BLaER1 treated with 17β-estradiol and CSF1 and Interleukin-3, amounts not matched to agents 10 nM and 100 nM (cell line): ENCODE measurements at regions not wholly inside any gene's neighbourhood (a gene's known extent, or its start where the extent isn't known, plus 50 kb on each side); places are given as distances from the start of the nearest gene placed in this dataset.

Experiments used
- H3K27ac ChIP-seq, 11 experiments: shearing (Covaris generic); formaldehyde crosslinking; 2 replicates each; pipeline ENCODE4 v1.8.1; 2022
- H3K27me3 ChIP-seq, 11 experiments: shearing (Covaris generic); formaldehyde crosslinking; 2 replicates each; pipeline ENCODE4 v1.8.1; 2022
- H3K36me3 ChIP-seq, 11 experiments: shearing (Covaris generic); formaldehyde crosslinking; 2 replicates each; pipeline ENCODE4 v1.8.1; 2022
- H3K4me1 ChIP-seq, 10 experiments: shearing (Covaris generic); formaldehyde crosslinking; 2 replicates each; pipeline ENCODE4 v1.8.1; 2022
- H3K4me2 ChIP-seq, 11 experiments: shearing (Covaris generic); formaldehyde crosslinking; 2 replicates each; pipeline ENCODE4 v1.8.1; 2022
- H3K4me3 ChIP-seq, 10 experiments: shearing (Covaris generic); formaldehyde crosslinking; 2 replicates each; pipeline ENCODE4 v1.8.1; 2022
- H3K9ac ChIP-seq, 11 experiments: shearing (Covaris generic); formaldehyde crosslinking; 2 replicates each; pipeline ENCODE4 v1.8.1; 2022
- H3K9me3 ChIP-seq, 11 experiments: shearing (Covaris generic); formaldehyde crosslinking; replicated peaks in 1 of 11; 2 replicates each; pipeline ENCODE4 v1.8.1; 2022
- H4K20me1 ChIP-seq, 11 experiments: shearing (Covaris generic); formaldehyde crosslinking; 2 replicates each; pipeline ENCODE4 v1.8.1; 2022
- Cebpa-rat ChIP-seq, 11 experiments: shearing (Covaris generic); IDR thresholded peaks; 2 replicates each; pipeline ENCODE4 v1.8.1; 2022

- no peak for TF ChIP-seq Cebpa-rat (IDR thresholded peaks at IDR 0.05)
- Histone ChIP-seq H3K4me2 (no peak overlapping the region), H3K4me3 (no peak overlapping the region)
These were observed 195.0 kb downstream of the AHR start for GRCh38 chr7:17493446-17493845.

GRCh38 chr7:17495655-17496394, 197.4 kb downstream of the AHR start:
- TF ChIP-seq Cebpa-rat (IDR thresholded peaks at IDR 0.05) = no peak
- H3K4me3 ChIP-seq = no peak overlapping the region
- H3K27ac ChIP-seq = no peak overlapping the region
- no peak overlapping the region for H3K9ac ChIP-seq
- H3K27me3 ChIP-seq = no peaks in the 10 kb centered on the region
- no peaks in the 10 kb centered on the region for H3K9me3 ChIP-seq
- H3K36me3 ChIP-seq = no peaks in the 10 kb centered on the region
- no peak overlapping the region for H3K4me2 ChIP-seq
- no peaks in the 10 kb centered on the region for H3K4me1 ChIP-seq
- no peaks in the 10 kb centered on the region for H4K20me1 ChIP-seq

More at GRCh38 chr7:17493446-17493845, 195.0 kb downstream of the AHR start:
- H3K4me1 ChIP-seq = peaks cover 0 to 11% (median 0%) of the 10 kb centered on the region in 10 experiments; a peak in 6 of 20 replicates
- H3K27me3 ChIP-seq = no peaks in the 10 kb centered on the region
- H3K27ac ChIP-seq = no peak overlapping the region
- no peak overlapping the region for H3K9ac ChIP-seq
- H4K20me1 ChIP-seq = no peaks in the 10 kb centered on the region
- no peaks in the 10 kb centered on the region for H3K9me3 ChIP-seq
- H3K36me3 ChIP-seq = no peaks in the 10 kb centered on the region

- no peak for TF ChIP-seq Cebpa-rat (IDR thresholded peaks at IDR 0.05)
- no peak overlapping the region for H3K27ac ChIP-seq
- no peaks in the 10 kb centered on the region for H3K36me3 ChIP-seq
- H3K4me1 ChIP-seq = no peaks in the 10 kb centered on the region
- H3K27me3 ChIP-seq = no peaks in the 10 kb centered on the region
- no peak overlapping the region for H3K4me2 ChIP-seq
- H3K9me3 ChIP-seq = no peaks in the 10 kb centered on the region
- no peak overlapping the region for H3K9ac ChIP-seq
- no peak overlapping the region for H3K4me3 ChIP-seq
- H4K20me1 ChIP-seq = no peaks in the 10 kb centered on the region
These were observed 198.7 kb downstream of the AHR start for GRCh38 chr7:17497136-17497535.

GRCh38 chr7:17497549-17498167, 199.2 kb downstream of the AHR start:
- TF ChIP-seq Cebpa-rat (IDR thresholded peaks at IDR 0.05) = no peak
- Histone ChIP-seq H4K20me1 (no peaks in the 10 kb centered on the region), H3K9me3 (no peaks in the 10 kb centered on the region), H3K4me3 (no peak overlapping the region), H3K4me2 (no peak overlapping the region), H3K27ac (no peak overlapping the region), H3K27me3 (no peaks in the 10 kb centered on the region), H3K9ac (no peak overlapping the region), H3K4me1 (no peaks in the 10 kb centered on the region), H3K36me3 (no peaks in the 10 kb centered on the region)

GRCh38 chr7:17498230-17498629, 199.8 kb downstream of the AHR start:
- H3K27ac ChIP-seq = no peak overlapping the region
- no peaks in the 10 kb centered on the region for H3K9me3 ChIP-seq
- H3K36me3 ChIP-seq = no peaks in the 10 kb centered on the region
- no peaks in the 10 kb centered on the region for H4K20me1 ChIP-seq
- H3K4me1 ChIP-seq = no peaks in the 10 kb centered on the region
- no peaks in the 10 kb centered on the region for H3K27me3 ChIP-seq
- H3K4me2 ChIP-seq = no peak overlapping the region
- no peak overlapping the region for H3K9ac ChIP-seq
- TF ChIP-seq Cebpa-rat (IDR thresholded peaks at IDR 0.05) = no peak
- H3K4me3 ChIP-seq = no peak overlapping the region

- H3K4me1 ChIP-seq = no peaks in the 10 kb centered on the region
- H3K4me3 ChIP-seq = no peak overlapping the region
- H3K27me3 ChIP-seq = no peaks in the 10 kb centered on the region
- no peaks in the 10 kb centered on the region for H3K36me3 ChIP-seq
- no peaks in the 10 kb centered on the region for H3K9me3 ChIP-seq
- TF ChIP-seq Cebpa-rat (IDR thresholded peaks at IDR 0.05) = no peak
- H3K4me2 ChIP-seq = no peak overlapping the region
- H4K20me1 ChIP-seq = no peaks in the 10 kb centered on the region
- H3K9ac ChIP-seq = no peak overlapping the region
- H3K27ac ChIP-seq = no peak overlapping the region
These were observed 202.3 kb downstream of the AHR start for GRCh38 chr7:17500736-17501135.

GRCh38 chr7:17501441-17502212, 203.2 kb downstream of the AHR start:
- no peaks in the 10 kb centered on the region for H3K36me3 ChIP-seq
- H3K4me1 ChIP-seq = no peaks in the 10 kb centered on the region
- no peak overlapping the region for H3K9ac ChIP-seq
- no peaks in the 10 kb centered on the region for H4K20me1 ChIP-seq
- no peak overlapping the region for H3K4me2 ChIP-seq
- H3K27ac ChIP-seq = no peak overlapping the region
- H3K9me3 ChIP-seq = no peaks in the 10 kb centered on the region
- 0 out of 22 replicates have a peak, but pooled peaks of 1 of the 11 experiments have one; percentile 27 for TF ChIP-seq Cebpa-rat (IDR thresholded peaks at IDR 0.05)
- H3K27me3 ChIP-seq = no peaks in the 10 kb centered on the region
- no peak overlapping the region for H3K4me3 ChIP-seq

- Histone ChIP-seq H3K9ac (no peak overlapping the region), H3K27me3 (no peaks in the 10 kb centered on the region), H3K9me3 (no peaks in the 10 kb centered on the region), H3K4me2 (no peak overlapping the region), H3K27ac (no peak overlapping the region), H3K4me1 (no peaks in the 10 kb centered on the region), H3K36me3 (no peaks in the 10 kb centered on the region), H4K20me1 (no peaks in the 10 kb centered on the region), H3K4me3 (no peak overlapping the region)
- TF ChIP-seq Cebpa-rat (IDR thresholded peaks at IDR 0.05) = no peak
These were observed 204.0 kb downstream of the AHR start for GRCh38 chr7:17502213-17503060.

- no peaks in the 10 kb centered on the region for H3K36me3 ChIP-seq
- no peaks in the 10 kb centered on the region for H3K27me3 ChIP-seq
- no peaks in the 10 kb centered on the region for H3K9me3 ChIP-seq
- no peak overlapping the region for H3K27ac ChIP-seq
- no peak for TF ChIP-seq Cebpa-rat (IDR thresholded peaks at IDR 0.05)
- H4K20me1 ChIP-seq = no peaks in the 10 kb centered on the region
- no peak overlapping the region for H3K4me3 ChIP-seq
- H3K9ac ChIP-seq = no peak overlapping the region
- no peaks in the 10 kb centered on the region; a peak in 1 of 20 replicates for H3K4me1 ChIP-seq
- no peak overlapping the region for H3K4me2 ChIP-seq
These were observed 207.6 kb downstream of the AHR start for GRCh38 chr7:17506095-17506494.
